AG04450 (cell line): ENCODE measurements at regions not wholly inside any gene's neighbourhood (a gene's known extent, or its start where the extent isn't known, plus 50 kb on each side); places are given as distances from the start of the nearest gene placed in this dataset.

ENCODE experiments used
- CTCF ChIA-PET: fragments of 300-600, 350-600 bp; formaldehyde crosslinking; extraction: SDS; loops from one replicate; lab custom pipeline; 2022; ENCODE audit warnings: antibody characterized with exemption, inconsistent platforms; lab: Charles Lee
- POLR2A ChIA-PET: fragments of 350-600 bp; formaldehyde crosslinking; extraction: SDS; loops from one replicate; lab custom pipeline; 2021; ENCODE audit warnings: antibody characterized with exemption, inconsistent platforms; lab: Yijun Ruan, JAX
- DNase-seq: peaks from one replicate; pipeline ENCODE4 v3.0.0-alpha.2; 2011; ENCODE audit warnings: low read depth, low spot score
- H3K27ac ChIP-seq: one replicate; pipeline ENCODE4 v1.5.1; 2012; ENCODE audit warnings: low read depth, low read length, control low read depth
- H3K27me3 ChIP-seq: one replicate; pipeline ENCODE4 v1.6.0; 2012; ENCODE audit warnings: low read length; ENCODE audit not compliant: control insufficient read depth, insufficient read depth
- H3K4me3 ChIP-seq: 2 replicates; pipeline ENCODE4 v1.5.1; 2011; ENCODE audit warnings: mild to moderate bottlenecking, low read depth, low read length, control low read depth
- H3K9me3 ChIP-seq: 2 replicates; pipeline ENCODE4 v1.5.1; 2012; ENCODE audit warnings: low read length; ENCODE audit not compliant: control insufficient read depth, insufficient read depth
- TF ChIP-seq, protein P1 (sequence below): IDR thresholded peaks from 2 replicates; pipeline ENCODE4 v1.5.1; 2011; ENCODE audit warnings: low read depth, low read length, control low read depth, inconsistent platforms

DNA sequence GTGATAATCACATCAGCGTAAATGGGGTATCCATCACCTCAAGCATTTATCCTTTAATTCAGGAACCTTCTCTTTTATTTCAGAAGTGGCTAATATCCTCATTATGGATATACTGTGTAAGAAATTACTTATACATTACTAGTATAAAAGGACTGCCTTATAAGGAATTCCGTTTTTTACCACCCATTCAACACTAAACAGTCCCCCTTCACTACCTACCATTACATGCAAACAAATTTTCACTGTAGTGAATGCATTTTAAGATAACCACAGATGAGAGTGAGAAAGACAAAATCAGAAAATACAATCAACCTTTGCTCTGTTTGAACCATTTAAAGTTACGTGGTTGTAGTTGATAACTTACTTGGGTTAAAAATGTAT, 551.2 kb downstream of the RNF144A start:
- H3K9me3 ChIP-seq = no peaks in the 10 kb centered on the region
- TF ChIP-seq, protein P1, sequence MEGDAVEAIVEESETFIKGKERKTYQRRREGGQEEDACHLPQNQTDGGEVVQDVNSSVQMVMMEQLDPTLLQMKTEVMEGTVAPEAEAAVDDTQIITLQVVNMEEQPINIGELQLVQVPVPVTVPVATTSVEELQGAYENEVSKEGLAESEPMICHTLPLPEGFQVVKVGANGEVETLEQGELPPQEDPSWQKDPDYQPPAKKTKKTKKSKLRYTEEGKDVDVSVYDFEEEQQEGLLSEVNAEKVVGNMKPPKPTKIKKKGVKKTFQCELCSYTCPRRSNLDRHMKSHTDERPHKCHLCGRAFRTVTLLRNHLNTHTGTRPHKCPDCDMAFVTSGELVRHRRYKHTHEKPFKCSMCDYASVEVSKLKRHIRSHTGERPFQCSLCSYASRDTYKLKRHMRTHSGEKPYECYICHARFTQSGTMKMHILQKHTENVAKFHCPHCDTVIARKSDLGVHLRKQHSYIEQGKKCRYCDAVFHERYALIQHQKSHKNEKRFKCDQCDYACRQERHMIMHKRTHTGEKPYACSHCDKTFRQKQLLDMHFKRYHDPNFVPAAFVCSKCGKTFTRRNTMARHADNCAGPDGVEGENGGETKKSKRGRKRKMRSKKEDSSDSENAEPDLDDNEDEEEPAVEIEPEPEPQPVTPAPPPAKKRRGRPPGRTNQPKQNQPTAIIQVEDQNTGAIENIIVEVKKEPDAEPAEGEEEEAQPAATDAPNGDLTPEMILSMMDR = no peak
- no peak overlapping the region for H3K4me3 ChIP-seq
- no peaks in the 10 kb centered on the region for H3K27me3 ChIP-seq
- CTCF ChIA-PET = interaction anchor here (1.5 kb wide), 1 partner anchor 41 kb away, joined by 3 read pairs; no protein-coding TSS in a partner anchor
- POLR2A ChIA-PET = no interaction called here
- DNase-seq = no peak
- H3K27ac ChIP-seq = no peak overlapping the region

DNA sequence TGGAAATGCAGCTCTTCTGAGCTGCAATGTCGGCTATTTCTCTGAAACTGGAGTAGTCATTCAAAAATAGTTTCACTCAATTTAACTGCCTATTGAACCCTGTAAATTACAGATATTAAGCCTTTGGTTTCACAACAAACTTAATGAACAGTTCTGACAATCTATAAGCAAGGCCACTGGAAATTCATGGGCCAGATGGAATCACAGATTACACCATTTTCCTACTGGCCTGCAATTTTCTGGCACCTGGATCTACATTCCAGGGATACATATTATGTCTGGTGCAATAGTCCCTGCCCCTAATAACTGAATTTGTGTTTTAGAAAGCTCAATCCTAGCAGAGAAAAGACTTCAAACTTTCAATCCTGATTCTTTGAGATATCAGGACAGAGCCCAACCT, 551.7 kb downstream of the RNF144A start:
- ChIA-PET POLR2A (no interaction called here), CTCF (no interaction called here)
- no peak for DNase-seq
- Histone ChIP-seq H3K27me3 (no peaks in the 10 kb centered on the region), H3K9me3 (no peaks in the 10 kb centered on the region), H3K4me3 (no peak overlapping the region), H3K27ac (no peak overlapping the region)
- TF ChIP-seq, protein P1 = no peak

DNA sequence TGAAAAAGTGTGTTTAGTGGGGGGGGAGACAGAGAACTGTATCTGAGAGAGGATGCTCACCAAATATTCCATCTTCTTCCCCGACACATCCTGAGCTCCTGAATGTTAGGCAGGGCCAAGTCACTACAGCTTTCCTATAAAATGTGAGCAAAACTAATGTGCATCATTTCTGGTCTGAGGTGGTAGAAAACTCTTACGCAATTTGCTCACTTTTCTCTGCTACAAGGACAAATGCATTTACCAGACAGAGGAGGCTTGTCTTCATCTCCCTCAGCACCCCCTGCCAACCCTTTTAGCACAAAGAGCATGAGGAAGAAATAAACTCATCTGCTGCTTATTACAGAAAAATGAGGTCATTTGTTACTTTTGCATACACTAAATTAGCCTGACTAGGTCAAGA, 554.0 kb downstream of the RNF144A start:
- Histone ChIP-seq H3K9me3 (no peaks in the 10 kb centered on the region), H3K27ac (no peak overlapping the region), H3K4me3 (no peak overlapping the region), H3K27me3 (no peaks in the 10 kb centered on the region)
- no peak for DNase-seq
- ChIA-PET CTCF (no interaction called here), POLR2A (no interaction called here)
- TF ChIP-seq, protein P1 = no peak

DNA sequence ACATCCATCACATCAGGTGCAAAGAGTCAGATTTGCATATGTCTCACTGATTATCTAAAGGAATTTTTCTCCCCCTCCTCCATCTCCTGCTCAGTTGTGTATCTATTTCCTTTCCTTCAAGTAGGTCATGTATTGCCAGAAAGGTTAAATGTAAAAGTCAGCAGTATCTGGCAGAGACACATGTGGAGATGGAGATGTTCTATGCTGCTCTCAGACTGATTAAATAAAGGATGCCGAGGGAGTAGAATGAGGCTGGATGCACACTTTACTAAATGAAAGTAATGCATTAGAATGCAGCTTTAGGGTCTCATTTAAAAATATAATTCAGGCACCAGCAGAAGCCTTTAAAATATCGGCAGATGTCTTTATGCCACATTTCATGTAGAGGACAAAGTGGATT, 555.3 kb downstream of the RNF144A start:
- DNase-seq = no peak
- POLR2A ChIA-PET = no interaction called here
- no peaks in the 10 kb centered on the region for H3K27me3 ChIP-seq
- CTCF ChIA-PET = no interaction called here
- H3K9me3 ChIP-seq = no peaks in the 10 kb centered on the region
- H3K4me3 ChIP-seq = no peak overlapping the region
- H3K27ac ChIP-seq = no peak overlapping the region
- TF ChIP-seq, protein P1 = no peak

DNA sequence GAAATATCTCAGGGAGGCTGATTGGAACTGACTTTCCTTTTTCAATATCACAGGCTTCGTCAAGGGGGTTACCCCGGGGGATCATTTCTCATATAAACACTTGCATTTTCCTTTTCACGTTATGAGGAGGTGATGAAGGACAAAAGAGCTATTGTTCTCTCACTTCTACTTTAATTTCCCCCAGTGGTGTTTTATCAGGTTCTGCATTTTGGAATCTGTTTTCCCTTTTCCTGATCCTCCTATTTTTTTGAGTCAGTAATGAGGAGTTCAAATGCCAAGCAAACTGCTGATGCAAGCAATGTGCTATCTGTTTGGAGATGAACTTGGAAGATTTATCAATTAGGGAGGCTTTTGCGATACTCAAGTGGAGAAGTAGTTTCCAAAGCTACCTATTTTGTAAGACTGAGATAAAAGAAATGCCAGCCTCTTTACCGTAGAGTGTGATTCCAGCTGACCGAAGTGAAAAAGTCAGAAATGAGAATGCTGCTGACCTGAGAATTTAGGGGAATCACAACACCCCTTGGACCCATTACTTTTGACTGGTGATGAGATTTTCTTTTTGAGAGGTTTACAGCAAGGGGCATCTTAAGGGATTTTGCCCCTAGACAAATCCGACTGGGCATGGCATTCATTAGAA, 556.0 kb downstream of the RNF144A start:
- ChIA-PET POLR2A (no interaction called here), CTCF (no interaction called here)
- Histone ChIP-seq H3K9me3 (no peaks in the 10 kb centered on the region), H3K27ac (no peak overlapping the region), H3K4me3 (no peak overlapping the region), H3K27me3 (no peaks in the 10 kb centered on the region)
- no peak for DNase-seq
- TF ChIP-seq, protein P1 = no peak
